GM18511 (cell line): ENCODE measurements at regions not wholly inside any gene's neighbourhood (a gene's known extent, or its start where the extent isn't known, plus 50 kb on each side); places are given as distances from the start of the nearest gene placed in this dataset.

Source experiments
- ATAC-seq: cut with Tn5 transposase; IDR thresholded peaks from one replicate; pipeline ENCODE4 v1.9.1; 2021; ENCODE audit warnings: mild to moderate bottlenecking, moderate library complexity; ENCODE audit not compliant: unreplicated experiment

DNA sequence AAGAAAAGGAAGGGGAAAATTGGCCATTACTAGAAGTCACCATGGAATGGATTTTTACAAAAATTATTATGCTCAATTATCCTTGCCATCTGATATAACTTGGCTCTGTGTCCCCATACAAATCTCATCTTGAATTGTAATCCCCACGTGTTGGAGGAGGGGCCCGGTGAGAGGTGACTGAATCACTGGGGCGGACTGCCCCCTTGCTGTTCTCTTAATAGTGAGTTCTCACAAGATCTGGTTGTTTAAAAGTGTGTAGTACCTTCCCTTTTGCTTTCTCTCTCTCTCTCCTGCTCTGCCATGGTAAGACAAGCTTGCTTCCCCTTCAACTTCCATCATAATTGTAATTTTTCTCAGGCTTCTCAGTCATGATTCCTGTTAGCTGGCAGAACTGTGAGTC is 1023.6 kb downstream of the XPNPEP1 start:
- no peak for ATAC-seq

- peak; percentile 89 for ATAC-seq
Measured at GRCh38 chr10:108894402-108895301, 1028.7 kb downstream of the XPNPEP1 start.

- ATAC-seq = no peak
Measured at GRCh38 chr10:108877095-108877561, 1046.2 kb downstream of the XPNPEP1 start.

- ATAC-seq = peak; percentile 64
Measured at GRCh38 chr10:108872854-108873253, 1050.5 kb downstream of the XPNPEP1 start.

- ATAC-seq = no peak
Measured at GRCh38 chr10:108868881-108869280, 1054.4 kb downstream of the XPNPEP1 start.

DNA sequence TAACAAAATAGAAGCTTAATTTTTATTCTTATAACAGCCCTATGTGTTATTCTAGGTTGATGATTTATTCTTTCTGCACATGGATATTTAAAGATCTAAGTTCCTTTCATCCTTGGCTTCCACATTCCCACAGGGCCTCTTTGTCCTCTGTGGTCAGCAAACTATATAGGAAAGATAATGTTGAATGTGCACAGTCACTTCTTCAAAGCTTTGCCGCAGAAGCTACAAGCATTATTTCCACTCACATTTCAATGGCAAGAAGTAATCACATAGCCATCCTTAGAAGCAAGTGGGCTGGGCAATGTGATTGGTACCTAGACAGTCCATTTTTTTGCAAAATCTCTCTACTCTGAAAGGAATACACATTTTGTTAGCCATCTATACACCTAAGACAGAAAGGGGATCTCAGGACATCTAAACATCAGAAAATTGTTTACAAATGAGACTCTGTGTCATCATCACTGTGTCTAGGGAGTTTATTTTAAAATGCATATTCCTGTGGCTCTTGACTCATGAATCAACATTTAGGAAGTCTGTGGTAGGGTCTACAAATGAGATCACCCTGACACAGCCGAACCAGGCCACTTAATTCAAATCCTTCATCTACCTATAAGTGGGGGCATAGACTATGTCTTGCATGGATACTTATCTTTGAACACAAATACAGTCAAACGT is 1060.5 kb downstream of the XPNPEP1 start:
- ATAC-seq = no peak

- no peak for ATAC-seq
Measured at GRCh38 chr10:108861181-108861754, 1062.0 kb downstream of the XPNPEP1 start.

- ATAC-seq = peak; percentile 70
Measured at GRCh38 chr10:108852211-108852610, 1071.1 kb downstream of the XPNPEP1 start.

DNA sequence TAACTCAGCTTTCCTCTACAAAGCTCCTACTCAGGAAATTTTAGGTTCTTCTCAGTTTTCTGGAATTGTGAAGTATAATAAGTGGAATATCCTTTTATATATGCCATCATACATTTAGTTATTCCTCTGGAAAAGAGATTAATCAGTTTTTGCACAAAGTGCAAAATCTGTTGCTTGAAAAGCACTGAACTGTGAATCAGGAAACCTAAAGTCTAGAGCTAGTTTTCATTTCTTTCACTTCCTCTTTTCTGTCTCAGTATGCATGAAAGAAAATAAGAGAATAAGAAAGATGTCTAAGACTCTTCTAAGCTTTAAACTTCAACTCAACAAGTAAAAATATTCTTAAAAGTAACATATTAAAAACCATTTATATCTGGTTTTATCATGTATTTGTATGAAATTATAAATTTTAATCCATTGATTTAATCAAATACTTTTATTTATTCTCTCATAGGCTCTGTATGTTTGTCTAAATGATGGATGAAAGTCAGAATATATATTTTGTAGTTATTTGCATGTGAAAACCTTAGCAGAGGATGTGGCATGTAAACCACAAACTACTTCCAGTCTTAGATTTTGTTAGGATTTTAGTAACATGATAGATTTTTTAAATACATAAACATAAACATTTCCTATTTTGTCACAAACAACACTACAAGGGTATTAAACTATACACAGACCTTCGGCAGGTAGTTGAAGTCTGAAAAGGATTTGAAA is 1073.0 kb downstream of the XPNPEP1 start:
- peak; percentile 88 for ATAC-seq

- ATAC-seq = peak; percentile 38
Measured at GRCh38 chr10:108849688-108850087, 1073.6 kb downstream of the XPNPEP1 start.

GRCh38 chr10:108849186-108849585 is 1074.1 kb downstream of the XPNPEP1 start:
- ATAC-seq = no peak

DNA sequence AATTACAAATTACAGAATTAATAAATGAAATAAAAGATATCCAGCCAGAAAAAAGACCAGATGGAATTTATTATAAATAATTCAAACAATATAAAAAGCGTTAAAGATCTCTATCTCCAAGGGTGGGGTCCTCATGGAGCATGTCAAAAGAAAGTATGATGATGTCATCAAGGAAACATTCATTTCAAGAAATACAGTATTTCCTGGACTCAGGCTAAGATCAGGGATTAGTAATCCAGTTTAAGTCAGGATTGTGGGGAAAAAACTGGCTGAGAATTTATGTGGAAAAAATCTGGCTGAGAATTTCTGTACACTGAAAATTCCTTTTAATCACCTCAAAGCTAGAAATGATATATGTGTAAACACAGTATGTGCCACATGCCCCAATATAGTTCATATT is 1075.3 kb downstream of the XPNPEP1 start:
- no peak for ATAC-seq

GRCh38 chr10:108840944-108841343 is 1082.4 kb downstream of the XPNPEP1 start:
- ATAC-seq = no peak

- ATAC-seq = peak; percentile 63
Measured at GRCh38 chr10:108836362-108836761, 1086.9 kb downstream of the XPNPEP1 start.

DNA sequence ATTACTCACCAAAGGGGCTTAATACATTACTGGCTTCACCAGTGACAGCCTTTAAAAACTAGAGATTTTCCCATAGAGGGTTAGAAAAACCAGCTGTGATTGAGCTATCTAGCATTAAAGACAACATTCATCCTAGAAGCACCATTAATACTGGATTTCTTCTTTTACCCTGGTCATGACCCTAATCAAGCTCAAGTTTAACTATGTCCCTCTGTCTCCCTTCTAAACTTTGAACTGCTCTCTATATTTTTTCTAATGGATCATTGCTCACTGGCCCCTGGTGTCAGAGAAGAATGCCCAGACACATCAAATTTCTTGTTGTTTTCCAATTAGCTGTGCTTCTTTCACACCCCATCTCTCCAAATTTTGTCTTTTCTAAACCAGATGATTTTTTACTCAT is 1101.3 kb downstream of the XPNPEP1 start:
- ATAC-seq = no peak

- no peak for ATAC-seq
Measured at GRCh38 chr10:108819302-108819701, 1104.0 kb downstream of the XPNPEP1 start.

- no peak for ATAC-seq
Measured at GRCh38 chr10:108817584-108817983, 1105.7 kb downstream of the XPNPEP1 start.

- ATAC-seq = no peak
Measured at GRCh38 chr10:108817135-108817534, 1106.2 kb downstream of the XPNPEP1 start.

DNA sequence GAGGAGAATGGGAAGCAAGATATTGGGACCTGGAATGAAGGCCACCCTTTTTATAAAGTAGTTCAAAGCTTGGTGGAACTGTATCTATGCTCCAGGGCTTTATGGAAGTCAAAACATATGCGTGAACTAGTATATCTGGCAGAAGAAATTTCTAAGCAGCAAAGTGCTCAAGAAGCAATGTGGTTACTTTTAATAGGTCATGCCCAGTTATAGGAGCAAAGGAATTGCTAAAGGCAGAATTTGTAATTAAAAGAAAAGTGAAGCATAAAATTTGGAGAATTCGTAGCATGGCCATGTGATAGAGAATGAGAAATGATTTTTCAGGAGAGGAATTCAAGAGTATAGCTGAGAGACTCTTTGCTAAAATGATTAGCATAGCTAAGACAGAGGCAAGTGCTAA is 1110.4 kb downstream of the XPNPEP1 start:
- no peak for ATAC-seq

GRCh38 chr10:108812296-108812695 is 1111.0 kb downstream of the XPNPEP1 start:
- no peak for ATAC-seq

GRCh38 chr10:108808228-108808627 is 1115.1 kb downstream of the XPNPEP1 start:
- ATAC-seq = no peak
